ENCODE measurements at regions not wholly inside any gene's neighbourhood (a gene's known extent, or its start where the extent isn't known, plus 50 kb on each side); places are given as distances from the start of the nearest gene placed in this dataset.

- ChIA-PET CTCF (no interaction called here), POLR2A (no interaction called here)
- DNase-seq (ENCODE audit: extremely low spot score), result no peak
- TF ChIP-seq HDGF (IDR thresholded peaks at IDR 0.05; ENCODE audit: borderline replicate concordance) (no peak), FOXM1 (IDR thresholded peaks at IDR 0.05; ENCODE audit: borderline replicate concordance) (no peak), FOXK2 (IDR thresholded peaks at IDR 0.05) (no peak), FOXA1 (IDR thresholded peaks at IDR 0.05) (no peak), NFRKB (IDR thresholded peaks at IDR 0.05) (no peak), ELF4 (IDR thresholded peaks at IDR 0.05) (no peak), TARDBP (IDR thresholded peaks at IDR 0.05) (no peak), SP1 (IDR thresholded peaks at IDR 0.05) (no peak), ARNT (IDR thresholded peaks at IDR 0.05) (no peak), SUZ12 (IDR thresholded peaks at IDR 0.05) (no peak), L3MBTL2 (conservative IDR thresholded peaks at IDR 0.05) (no peak), BHLHE40 (IDR thresholded peaks at IDR 0.05; ENCODE audit: borderline replicate concordance) (no peak)
These were observed 340.9 kb upstream of the CHRM2 start for GRCh38 chr7:136527554-136527953.

GRCh38 chr7:136526408-136527105, 341.9 kb upstream of the CHRM2 start:
- DNase-seq (ENCODE audit: extremely low spot score), result no peak
- POLR2A ChIA-PET, result no interaction called here
- CTCF ChIA-PET, result no interaction called here
- TF ChIP-seq ELF4 (IDR thresholded peaks at IDR 0.05) (no peak), BHLHE40 (IDR thresholded peaks at IDR 0.05; ENCODE audit: borderline replicate concordance) (no peak), SP1 (IDR thresholded peaks at IDR 0.05) (no peak), FOXK2 (IDR thresholded peaks at IDR 0.05) (no peak), LEF1 (IDR thresholded peaks at IDR 0.05; ENCODE audit: borderline replicate concordance) (no peak), ZNF384 (IDR thresholded peaks at IDR 0.05) (no peak), SUZ12 (IDR thresholded peaks at IDR 0.05) (no peak), NFRKB (IDR thresholded peaks at IDR 0.05) (no peak), L3MBTL2 (conservative IDR thresholded peaks at IDR 0.05) (no peak)

GRCh38 chr7:136523571-136523970, 344.9 kb upstream of the CHRM2 start:
- no peak for TF ChIP-seq PKNOX1 (IDR thresholded peaks at IDR 0.05)
- no peak for DNase-seq (ENCODE audit: extremely low spot score)
- ChIA-PET CTCF (no interaction called here), POLR2A (no interaction called here)

- ChIA-PET CTCF (no interaction called here), POLR2A (no interaction called here)
- TF ChIP-seq ZNF384 (IDR thresholded peaks at IDR 0.05), result no peak
- TF ChIP-seq FOXA1 (IDR thresholded peaks at IDR 0.05), result no peak
- TF ChIP-seq LEF1 (IDR thresholded peaks at IDR 0.05; ENCODE audit: borderline replicate concordance), result no peak
- no peak for TF ChIP-seq TARDBP (IDR thresholded peaks at IDR 0.05)
- TF ChIP-seq SP1 (IDR thresholded peaks at IDR 0.05), result no peak
- no peak for TF ChIP-seq BHLHE40 (IDR thresholded peaks at IDR 0.05; ENCODE audit: borderline replicate concordance)
- TF ChIP-seq ARNT (IDR thresholded peaks at IDR 0.05), result no peak
- TF ChIP-seq SUZ12 (IDR thresholded peaks at IDR 0.05), result no peak
- TF ChIP-seq PKNOX1 (IDR thresholded peaks at IDR 0.05), result no peak
- TF ChIP-seq ELF4 (IDR thresholded peaks at IDR 0.05), result no peak
- no peak for TF ChIP-seq FOXM1 (IDR thresholded peaks at IDR 0.05; ENCODE audit: borderline replicate concordance)
- no peak for TF ChIP-seq L3MBTL2 (conservative IDR thresholded peaks at IDR 0.05)
- no peak for TF ChIP-seq HDGF (IDR thresholded peaks at IDR 0.05; ENCODE audit: borderline replicate concordance)
- no peak for TF ChIP-seq CTBP1 (IDR thresholded peaks at IDR 0.05; ENCODE audit: borderline replicate concordance)
- DNase-seq (ENCODE audit: extremely low spot score), result no peak
These were observed 350.5 kb upstream of the CHRM2 start for GRCh38 chr7:136517971-136518370.

GRCh38 chr7:136514776-136515175, 353.7 kb upstream of the CHRM2 start:
- POLR2A ChIA-PET, result no interaction called here
- TF ChIP-seq LEF1 (IDR thresholded peaks at IDR 0.05; ENCODE audit: borderline replicate concordance), result no peak
- no peak for TF ChIP-seq HDGF (IDR thresholded peaks at IDR 0.05; ENCODE audit: borderline replicate concordance)
- no peak for TF ChIP-seq BHLHE40 (IDR thresholded peaks at IDR 0.05; ENCODE audit: borderline replicate concordance)
- TF ChIP-seq FOXM1 (IDR thresholded peaks at IDR 0.05; ENCODE audit: borderline replicate concordance), result no peak
- TF ChIP-seq SUZ12 (IDR thresholded peaks at IDR 0.05), result no peak
- TF ChIP-seq SP1 (IDR thresholded peaks at IDR 0.05), result no peak
- TF ChIP-seq PKNOX1 (IDR thresholded peaks at IDR 0.05), result no peak
- TF ChIP-seq L3MBTL2 (conservative IDR thresholded peaks at IDR 0.05), result no peak
- TF ChIP-seq CTBP1 (IDR thresholded peaks at IDR 0.05; ENCODE audit: borderline replicate concordance), result no peak
- no peak for TF ChIP-seq FOXK2 (IDR thresholded peaks at IDR 0.05)
- TF ChIP-seq FOXA1 (IDR thresholded peaks at IDR 0.05), result no peak
- no peak for TF ChIP-seq ELF4 (IDR thresholded peaks at IDR 0.05)
- TF ChIP-seq ARNT (IDR thresholded peaks at IDR 0.05), result no peak
- no peak for TF ChIP-seq NFRKB (IDR thresholded peaks at IDR 0.05)
- TF ChIP-seq TARDBP (IDR thresholded peaks at IDR 0.05), result no peak
- TF ChIP-seq ZNF384 (IDR thresholded peaks at IDR 0.05), result no peak
- no peak for DNase-seq (ENCODE audit: extremely low spot score)
- CTCF ChIA-PET, result interaction anchor here (0.6 kb wide), 1 partner anchor 1256 kb away, joined by 4 read pairs; no protein-coding TSS in a partner anchor

- CTCF ChIA-PET, result no interaction called here
- no peak for DNase-seq (ENCODE audit: extremely low spot score)
- TF ChIP-seq SUZ12 (IDR thresholded peaks at IDR 0.05) (no peak), FOXA1 (IDR thresholded peaks at IDR 0.05) (no peak), ARNT (IDR thresholded peaks at IDR 0.05) (no peak), ZNF384 (IDR thresholded peaks at IDR 0.05) (no peak), ELF4 (IDR thresholded peaks at IDR 0.05) (no peak), FOXM1 (IDR thresholded peaks at IDR 0.05; ENCODE audit: borderline replicate concordance) (no peak), PKNOX1 (IDR thresholded peaks at IDR 0.05) (no peak), SP1 (IDR thresholded peaks at IDR 0.05) (no peak), BHLHE40 (IDR thresholded peaks at IDR 0.05; ENCODE audit: borderline replicate concordance) (no peak), CTBP1 (IDR thresholded peaks at IDR 0.05; ENCODE audit: borderline replicate concordance) (no peak), TARDBP (IDR thresholded peaks at IDR 0.05) (no peak), LEF1 (IDR thresholded peaks at IDR 0.05; ENCODE audit: borderline replicate concordance) (no peak), NFRKB (IDR thresholded peaks at IDR 0.05) (no peak), HDGF (IDR thresholded peaks at IDR 0.05; ENCODE audit: borderline replicate concordance) (no peak), L3MBTL2 (conservative IDR thresholded peaks at IDR 0.05) (no peak), FOXK2 (IDR thresholded peaks at IDR 0.05) (no peak)
- POLR2A ChIA-PET, result no interaction called here
These were observed 354.7 kb upstream of the CHRM2 start for GRCh38 chr7:136513744-136514143.

Data from HEK293T (cell line).